Skeletal muscle tissue (tissue), 3 donors: ENCODE measurements at regions not wholly inside any gene's neighbourhood (a gene's known extent, or its start where the extent isn't known, plus 50 kb on each side); places are given as distances from the start of the nearest gene placed in this dataset.
"Not testable (repeated sequence)": the region's sequence is repeated elsewhere in the genome, so short reads cannot be mapped to it uniquely, and the experiment has no call there.

Source experiments
- H3K27ac ChIP-seq: one replicate; pipeline ENCODE4 v1.7.0; 2013; ENCODE audit warnings: mild to moderate bottlenecking, low read depth, low read length, inconsistent platforms
- H3K27me3 ChIP-seq, 3 donors: one replicate each; pipeline ENCODE4 v1.7.0; 2013; ENCODE audit warnings: low read length in 3 of 3; ENCODE audit not compliant: control insufficient read depth in 3 of 3, insufficient read depth in 3 of 3
- H3K36me3 ChIP-seq, 3 donors: one replicate each; pipeline ENCODE4 v1.7.0; 2013; ENCODE audit warnings: low read length in 3 of 3; ENCODE audit not compliant: control insufficient read depth in 3 of 3, insufficient read depth in 3 of 3
- H3K4me1 ChIP-seq, 3 donors: one replicate each; pipeline ENCODE4 v1.7.0; 2013; ENCODE audit warnings: low read length in 3 of 3, mild to moderate bottlenecking in 3 of 3; ENCODE audit not compliant: control insufficient read depth in 3 of 3, insufficient read depth in 3 of 3
- H3K4me3 ChIP-seq, 3 donors: one replicate each; pipeline ENCODE4 v1.7.0; 2013; ENCODE audit warnings: low read length in 3 of 3
- H3K9ac ChIP-seq, 3 donors: one replicate each; pipeline ENCODE4 v1.7.0; 2013; ENCODE audit warnings: low read length in 3 of 3, mild to moderate bottlenecking in 3 of 3, moderate library complexity in 2 of 3, low read depth in 1 of 3
- H3K9me3 ChIP-seq, 3 donors: one replicate each; pipeline ENCODE4 v1.7.0; 2013; ENCODE audit warnings: low read length in 3 of 3; ENCODE audit not compliant: control insufficient read depth in 3 of 3
- donor health status: Osteomylitis.

GRCh38 chr13:104614361-104615145, 1548.3 kb upstream of the SLC10A2 start:
- no peaks in the 10 kb centered on the region for H3K9me3 ChIP-seq
- H3K4me1 ChIP-seq: no peaks in the 10 kb centered on the region
- H3K9ac ChIP-seq: no peak overlapping the region
- H3K36me3 ChIP-seq: no peaks in the 10 kb centered on the region
- H3K4me3 ChIP-seq: no peak overlapping the region
- no peak overlapping the region for H3K27ac ChIP-seq
- H3K27me3 ChIP-seq: no peaks in the 10 kb centered on the region

- no peak overlapping the region for H3K4me3 ChIP-seq
- no peak overlapping the region for H3K9ac ChIP-seq
- no peak overlapping the region for H3K27ac ChIP-seq
- no peaks in the 10 kb centered on the region for H3K4me1 ChIP-seq
- H3K9me3 ChIP-seq: no peaks in the 10 kb centered on the region
- H3K36me3 ChIP-seq: no peaks in the 10 kb centered on the region
- no peaks in the 10 kb centered on the region for H3K27me3 ChIP-seq
These were observed 1542.1 kb upstream of the SLC10A2 start for GRCh38 chr13:104608331-104608730.

- H3K9me3 ChIP-seq, H3K4me1 ChIP-seq, H3K27ac ChIP-seq, H3K36me3 ChIP-seq, H3K4me3 ChIP-seq, H3K27me3 ChIP-seq, H3K9ac ChIP-seq: not testable (repeated sequence)
These were observed 1539.2 kb upstream of the SLC10A2 start for GRCh38 chr13:104605435-104605834.

GRCh38 chr13:104597546-104598180, 1531.4 kb upstream of the SLC10A2 start:
- H3K36me3 ChIP-seq: no peaks in the 10 kb centered on the region
- H3K27ac ChIP-seq: no peak overlapping the region
- no peaks in the 10 kb centered on the region for H3K27me3 ChIP-seq
- H3K9me3 ChIP-seq: no peaks in the 10 kb centered on the region
- H3K4me1 ChIP-seq: no peaks in the 10 kb centered on the region
- no peak overlapping the region for H3K4me3 ChIP-seq
- H3K9ac ChIP-seq: no peak overlapping the region

- Histone ChIP-seq H3K4me3 (no peak overlapping the region), H3K27me3 (no peaks in the 10 kb centered on the region), H3K9me3 (no peaks in the 10 kb centered on the region), H3K9ac (no peak overlapping the region), H3K27ac (no peak overlapping the region), H3K36me3 (no peaks in the 10 kb centered on the region), H3K4me1 (no peaks in the 10 kb centered on the region)
These were observed 1529.3 kb upstream of the SLC10A2 start for GRCh38 chr13:104595511-104595910.

GRCh38 chr13:104594806-104595205, 1528.6 kb upstream of the SLC10A2 start:
- Histone ChIP-seq H3K9me3 (no peaks in the 10 kb centered on the region), H3K4me3 (no peak overlapping the region), H3K9ac (no peak overlapping the region), H3K27me3 (no peaks in the 10 kb centered on the region), H3K36me3 (no peaks in the 10 kb centered on the region), H3K4me1 (no peaks in the 10 kb centered on the region), H3K27ac (no peak overlapping the region)

- Histone ChIP-seq H3K27ac (no peak overlapping the region), H3K27me3 (no peaks in the 10 kb centered on the region), H3K9me3 (no peaks in the 10 kb centered on the region), H3K4me3 (no peak overlapping the region), H3K36me3 (no peaks in the 10 kb centered on the region), H3K4me1 (no peaks in the 10 kb centered on the region), H3K9ac (no peak overlapping the region)
These were observed 1527.5 kb upstream of the SLC10A2 start for GRCh38 chr13:104593693-104594092.

GRCh38 chr13:104593251-104593576, 1527.0 kb upstream of the SLC10A2 start:
- H3K27ac ChIP-seq: no peak overlapping the region
- H3K4me1 ChIP-seq: no peaks in the 10 kb centered on the region
- no peaks in the 10 kb centered on the region for H3K27me3 ChIP-seq
- no peaks in the 10 kb centered on the region for H3K9me3 ChIP-seq
- no peaks in the 10 kb centered on the region for H3K36me3 ChIP-seq
- H3K4me3 ChIP-seq: no peak overlapping the region
- H3K9ac ChIP-seq: no peak overlapping the region

- Histone ChIP-seq H3K4me3 (no peak overlapping the region), H3K4me1 (no peaks in the 10 kb centered on the region), H3K27ac (no peak overlapping the region), H3K9me3 (no peaks in the 10 kb centered on the region), H3K36me3 (no peaks in the 10 kb centered on the region), H3K9ac (no peak overlapping the region), H3K27me3 (no peaks in the 10 kb centered on the region)
These were observed 1526.5 kb upstream of the SLC10A2 start for GRCh38 chr13:104592545-104593250.

GRCh38 chr13:104592127-104592526, 1525.9 kb upstream of the SLC10A2 start:
- H3K4me3 ChIP-seq: no peak overlapping the region
- H3K4me1 ChIP-seq: no peaks in the 10 kb centered on the region
- H3K27me3 ChIP-seq: no peaks in the 10 kb centered on the region
- H3K9me3 ChIP-seq: no peaks in the 10 kb centered on the region
- H3K36me3 ChIP-seq: no peaks in the 10 kb centered on the region
- no peak overlapping the region for H3K9ac ChIP-seq
- H3K27ac ChIP-seq: no peak overlapping the region
